IMR-90 (cell line): ENCODE measurements at regions not wholly inside any gene's neighbourhood (a gene's known extent, or its start where the extent isn't known, plus 50 kb on each side); places are given as distances from the start of the nearest gene placed in this dataset.

Experiments used
- BHLHE40 ChIP-seq: fragments of 150-350 bp; IDR thresholded peaks from 2 replicates; pipeline ENCODE4 v1.6.1; 2016; ENCODE audit warnings: mild to moderate bottlenecking, low read depth, low read length
- CEBPB ChIP-seq: IDR thresholded peaks from 2 replicates; pipeline ENCODE4 v1.6.1; 2012; ENCODE audit warnings: low read depth, low read length, improper control_type of control experiment
- CHD1 ChIP-seq: IDR thresholded peaks from 2 replicates; pipeline ENCODE4 v1.6.1; 2012; ENCODE audit warnings: low read depth, low read length, improper control_type of control experiment
- MAFK ChIP-seq: IDR thresholded peaks from 2 replicates; pipeline ENCODE4 v1.6.1; 2012; ENCODE audit warnings: low read depth, low read length, improper control_type of control experiment
- MAZ ChIP-seq: IDR thresholded peaks from 2 replicates; pipeline ENCODE4 v1.6.1; 2012; ENCODE audit warnings: low read depth, mild to moderate bottlenecking, low read length, improper control_type of control experiment, moderate library complexity, borderline replicate concordance
- MXI1 ChIP-seq: IDR thresholded peaks from 2 replicates; pipeline ENCODE4 v1.6.1; 2012; ENCODE audit warnings: low read depth, mild to moderate bottlenecking, low read length, moderate library complexity, borderline replicate concordance
- POLR2A ChIP-seq: IDR thresholded peaks from 2 replicates; pipeline ENCODE4 v1.6.1; 2012; ENCODE audit warnings: mild to moderate bottlenecking, low read depth, low read length
- RAD21 ChIP-seq: IDR thresholded peaks from 2 replicates; pipeline ENCODE4 v1.6.1; 2012; ENCODE audit warnings: low read length, improper control_type of control experiment
- RCOR1 ChIP-seq: IDR thresholded peaks from 2 replicates; pipeline ENCODE4 v1.6.1; 2012; ENCODE audit warnings: mild to moderate bottlenecking, low read length, improper control_type of control experiment; ENCODE audit not compliant: insufficient replicate concordance
- SMC3 ChIP-seq: fragments of 150-350 bp; IDR thresholded peaks from 2 replicates; pipeline ENCODE4 v1.6.1; 2016; ENCODE audit warnings: low read depth, mild to moderate bottlenecking, antibody characterized with exemption, low read length, moderate library complexity
- TF ChIP-seq, protein P1 (sequence below): conservative IDR thresholded peaks from 2 replicates; pipeline ENCODE4 v1.5.1; 2012; ENCODE audit warnings: mild to moderate bottlenecking, low read depth, low read length, improper control_type of control experiment
- TF ChIP-seq, protein P2 (sequence below): fragments of 150-350 bp; IDR thresholded peaks from 2 replicates; pipeline ENCODE4 v1.6.1; 2016; ENCODE audit warnings: low read depth, mild to moderate bottlenecking, low read length, moderate library complexity, borderline replicate concordance
- TF ChIP-seq, protein P3 (sequence below): fragments of 150-350 bp; IDR thresholded peaks from 2 replicates; pipeline ENCODE4 v1.6.1; 2017; ENCODE audit warnings: mild to moderate bottlenecking, antibody characterized with exemption, low read length, low read depth

DNA sequence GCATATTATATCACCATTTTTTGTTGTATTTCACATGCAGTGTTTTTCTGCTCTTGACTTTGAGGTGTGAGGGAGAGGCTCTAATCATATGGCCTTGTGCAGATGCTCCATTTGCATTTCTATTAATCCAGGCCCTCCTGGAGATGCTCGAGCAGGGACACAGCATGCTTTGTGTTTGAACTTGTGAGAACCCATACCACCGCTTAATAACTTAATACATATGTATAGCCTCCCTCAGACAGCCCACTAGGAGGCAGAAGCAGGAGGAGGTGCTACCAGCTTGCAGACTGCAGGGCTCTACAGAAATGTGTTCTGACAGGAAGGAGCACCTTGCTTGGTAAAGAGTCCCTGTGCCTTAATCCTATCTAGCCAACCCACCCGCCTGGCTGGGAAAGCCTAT is 155.2 kb downstream of the BARHL2 start:
- TF ChIP-seq MAZ, result no peak
- TF ChIP-seq, protein P1, sequence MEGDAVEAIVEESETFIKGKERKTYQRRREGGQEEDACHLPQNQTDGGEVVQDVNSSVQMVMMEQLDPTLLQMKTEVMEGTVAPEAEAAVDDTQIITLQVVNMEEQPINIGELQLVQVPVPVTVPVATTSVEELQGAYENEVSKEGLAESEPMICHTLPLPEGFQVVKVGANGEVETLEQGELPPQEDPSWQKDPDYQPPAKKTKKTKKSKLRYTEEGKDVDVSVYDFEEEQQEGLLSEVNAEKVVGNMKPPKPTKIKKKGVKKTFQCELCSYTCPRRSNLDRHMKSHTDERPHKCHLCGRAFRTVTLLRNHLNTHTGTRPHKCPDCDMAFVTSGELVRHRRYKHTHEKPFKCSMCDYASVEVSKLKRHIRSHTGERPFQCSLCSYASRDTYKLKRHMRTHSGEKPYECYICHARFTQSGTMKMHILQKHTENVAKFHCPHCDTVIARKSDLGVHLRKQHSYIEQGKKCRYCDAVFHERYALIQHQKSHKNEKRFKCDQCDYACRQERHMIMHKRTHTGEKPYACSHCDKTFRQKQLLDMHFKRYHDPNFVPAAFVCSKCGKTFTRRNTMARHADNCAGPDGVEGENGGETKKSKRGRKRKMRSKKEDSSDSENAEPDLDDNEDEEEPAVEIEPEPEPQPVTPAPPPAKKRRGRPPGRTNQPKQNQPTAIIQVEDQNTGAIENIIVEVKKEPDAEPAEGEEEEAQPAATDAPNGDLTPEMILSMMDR, result no peak
- no peak for TF ChIP-seq BHLHE40
- no peak for TF ChIP-seq RCOR1
- no peak for TF ChIP-seq MAFK
- no peak for TF ChIP-seq RAD21
- TF ChIP-seq CEBPB, result no peak
- TF ChIP-seq CHD1, result no peak
- TF ChIP-seq, protein P2, sequence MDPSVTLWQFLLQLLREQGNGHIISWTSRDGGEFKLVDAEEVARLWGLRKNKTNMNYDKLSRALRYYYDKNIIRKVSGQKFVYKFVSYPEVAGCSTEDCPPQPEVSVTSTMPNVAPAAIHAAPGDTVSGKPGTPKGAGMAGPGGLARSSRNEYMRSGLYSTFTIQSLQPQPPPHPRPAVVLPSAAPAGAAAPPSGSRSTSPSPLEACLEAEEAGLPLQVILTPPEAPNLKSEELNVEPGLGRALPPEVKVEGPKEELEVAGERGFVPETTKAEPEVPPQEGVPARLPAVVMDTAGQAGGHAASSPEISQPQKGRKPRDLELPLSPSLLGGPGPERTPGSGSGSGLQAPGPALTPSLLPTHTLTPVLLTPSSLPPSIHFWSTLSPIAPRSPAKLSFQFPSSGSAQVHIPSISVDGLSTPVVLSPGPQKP, result no peak
- no peak for TF ChIP-seq POLR2A
- no peak for TF ChIP-seq SMC3
- TF ChIP-seq, protein P3, sequence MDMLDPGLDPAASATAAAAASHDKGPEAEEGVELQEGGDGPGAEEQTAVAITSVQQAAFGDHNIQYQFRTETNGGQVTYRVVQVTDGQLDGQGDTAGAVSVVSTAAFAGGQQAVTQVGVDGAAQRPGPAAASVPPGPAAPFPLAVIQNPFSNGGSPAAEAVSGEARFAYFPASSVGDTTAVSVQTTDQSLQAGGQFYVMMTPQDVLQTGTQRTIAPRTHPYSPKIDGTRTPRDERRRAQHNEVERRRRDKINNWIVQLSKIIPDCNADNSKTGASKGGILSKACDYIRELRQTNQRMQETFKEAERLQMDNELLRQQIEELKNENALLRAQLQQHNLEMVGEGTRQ, result no peak
- TF ChIP-seq MXI1, result no peak
